ENCODE measurements at regions not wholly inside any gene's neighbourhood (a gene's known extent, or its start where the extent isn't known, plus 50 kb on each side); places are given as distances from the start of the nearest gene placed in this dataset.

GRCh38 chr10:108515821-108516220 lies 1351.3 kb upstream of the SORCS1 start (continued):
- TF ChIP-seq SMAD3 (CRISPR knock-in tag; IDR thresholded peaks at IDR 0.05; ENCODE audit: borderline replicate concordance) = no peak

GRCh38 chr10:108500396-108500795 lies 1335.9 kb upstream of the SORCS1 start:
- Mint-ChIP-seq H3K36me3 (peaks cover 19% of the 10 kb centered on the region), H3K27me3 (ENCODE audit: low read depth) (peaks cover 10% of the 10 kb centered on the region), H3K4me3 (no peak overlapping the region), H3K4me1 (no peaks in the 10 kb centered on the region), H3K27ac (no peak overlapping the region), H3K9me3 (peaks cover 32% of the 10 kb centered on the region)
- CTCF ChIA-PET = no interaction called here
- TF ChIP-seq, protein P1, sequence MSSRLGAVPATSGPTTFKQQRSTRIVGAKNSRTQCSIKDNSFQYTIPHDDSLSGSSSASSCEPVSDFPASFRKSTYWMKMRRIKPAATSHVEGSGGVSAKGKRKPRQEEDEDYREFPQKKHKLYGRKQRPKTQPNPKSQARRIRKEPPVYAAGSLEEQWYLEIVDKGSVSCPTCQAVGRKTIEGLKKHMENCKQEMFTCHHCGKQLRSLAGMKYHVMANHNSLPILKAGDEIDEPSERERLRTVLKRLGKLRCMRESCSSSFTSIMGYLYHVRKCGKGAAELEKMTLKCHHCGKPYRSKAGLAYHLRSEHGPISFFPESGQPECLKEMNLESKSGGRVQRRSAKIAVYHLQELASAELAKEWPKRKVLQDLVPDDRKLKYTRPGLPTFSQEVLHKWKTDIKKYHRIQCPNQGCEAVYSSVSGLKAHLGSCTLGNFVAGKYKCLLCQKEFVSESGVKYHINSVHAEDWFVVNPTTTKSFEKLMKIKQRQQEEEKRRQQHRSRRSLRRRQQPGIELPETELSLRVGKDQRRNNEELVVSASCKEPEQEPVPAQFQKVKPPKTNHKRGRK (CRISPR knock-in tag; IDR thresholded peaks at IDR 0.05; ENCODE audit: borderline replicate concordance) = no peak
- TF ChIP-seq ZNF396 (CRISPR knock-in tag; IDR thresholded peaks at IDR 0.05; ENCODE audit: borderline replicate concordance) (no peak), ZNF423 (CRISPR knock-in tag; IDR thresholded peaks at IDR 0.05) (no peak), ZNF425 (CRISPR knock-in tag; conservative IDR thresholded peaks at IDR 0.05) (no peak), MXD4 (CRISPR knock-in tag; IDR thresholded peaks at IDR 0.05; ENCODE audit: borderline replicate concordance) (no peak), MYBL2 (CRISPR knock-in tag; IDR thresholded peaks at IDR 0.05) (no peak), CREM (CRISPR knock-in tag; IDR thresholded peaks at IDR 0.05) (no peak), NFE2L1 (CRISPR knock-in tag; IDR thresholded peaks at IDR 0.05) (no peak), TP53 (CRISPR knock-in tag; IDR thresholded peaks at IDR 0.05) (no peak), ZBTB21 (CRISPR knock-in tag; IDR thresholded peaks at IDR 0.05; ENCODE audit: borderline replicate concordance) (no peak), EMX1 (CRISPR knock-in tag; IDR thresholded peaks at IDR 0.05) (no peak), FOXP1 (CRISPR knock-in tag; IDR thresholded peaks at IDR 0.05; ENCODE audit: borderline replicate concordance) (no peak), SOX15 (CRISPR knock-in tag; IDR thresholded peaks at IDR 0.05) (no peak), TEAD1 (CRISPR knock-in tag; IDR thresholded peaks at IDR 0.05) (no peak), NFYB (CRISPR knock-in tag; conservative IDR thresholded peaks at IDR 0.05; ENCODE audit: low read depth) (no peak), ZNF671 (CRISPR knock-in tag; IDR thresholded peaks at IDR 0.05) (no peak), KAT7 (CRISPR knock-in tag; IDR thresholded peaks at IDR 0.05; ENCODE audit: borderline replicate concordance) (no peak)
- TF ChIP-seq, protein P2, sequence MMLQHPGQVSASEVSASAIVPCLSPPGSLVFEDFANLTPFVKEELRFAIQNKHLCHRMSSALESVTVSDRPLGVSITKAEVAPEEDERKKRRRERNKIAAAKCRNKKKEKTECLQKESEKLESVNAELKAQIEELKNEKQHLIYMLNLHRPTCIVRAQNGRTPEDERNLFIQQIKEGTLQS (CRISPR knock-in tag; conservative IDR thresholded peaks at IDR 0.05) = no peak
- TF ChIP-seq, protein P3, sequence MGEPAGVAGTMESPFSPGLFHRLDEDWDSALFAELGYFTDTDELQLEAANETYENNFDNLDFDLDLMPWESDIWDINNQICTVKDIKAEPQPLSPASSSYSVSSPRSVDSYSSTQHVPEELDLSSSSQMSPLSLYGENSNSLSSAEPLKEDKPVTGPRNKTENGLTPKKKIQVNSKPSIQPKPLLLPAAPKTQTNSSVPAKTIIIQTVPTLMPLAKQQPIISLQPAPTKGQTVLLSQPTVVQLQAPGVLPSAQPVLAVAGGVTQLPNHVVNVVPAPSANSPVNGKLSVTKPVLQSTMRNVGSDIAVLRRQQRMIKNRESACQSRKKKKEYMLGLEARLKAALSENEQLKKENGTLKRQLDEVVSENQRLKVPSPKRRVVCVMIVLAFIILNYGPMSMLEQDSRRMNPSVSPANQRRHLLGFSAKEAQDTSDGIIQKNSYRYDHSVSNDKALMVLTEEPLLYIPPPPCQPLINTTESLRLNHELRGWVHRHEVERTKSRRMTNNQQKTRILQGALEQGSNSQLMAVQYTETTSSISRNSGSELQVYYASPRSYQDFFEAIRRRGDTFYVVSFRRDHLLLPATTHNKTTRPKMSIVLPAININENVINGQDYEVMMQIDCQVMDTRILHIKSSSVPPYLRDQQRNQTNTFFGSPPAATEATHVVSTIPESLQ (CRISPR knock-in tag; IDR thresholded peaks at IDR 0.05) = no peak
- TF ChIP-seq, protein P4, sequence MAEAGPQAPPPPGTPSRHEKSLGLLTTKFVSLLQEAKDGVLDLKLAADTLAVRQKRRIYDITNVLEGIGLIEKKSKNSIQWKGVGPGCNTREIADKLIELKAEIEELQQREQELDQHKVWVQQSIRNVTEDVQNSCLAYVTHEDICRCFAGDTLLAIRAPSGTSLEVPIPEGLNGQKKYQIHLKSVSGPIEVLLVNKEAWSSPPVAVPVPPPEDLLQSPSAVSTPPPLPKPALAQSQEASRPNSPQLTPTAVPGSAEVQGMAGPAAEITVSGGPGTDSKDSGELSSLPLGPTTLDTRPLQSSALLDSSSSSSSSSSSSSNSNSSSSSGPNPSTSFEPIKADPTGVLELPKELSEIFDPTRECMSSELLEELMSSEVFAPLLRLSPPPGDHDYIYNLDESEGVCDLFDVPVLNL (CRISPR knock-in tag; IDR thresholded peaks at IDR 0.05; ENCODE audit: borderline replicate concordance, low read depth) = no peak
- DNase-seq (ENCODE audit: low spot score) = no peak
- no peak for ATAC-seq
- POLR2A ChIA-PET = no interaction called here

Data from WTC11 (cell line).